ENCODE measurements at regions not wholly inside any gene's neighbourhood (a gene's known extent, or its start where the extent isn't known, plus 50 kb on each side); places are given as distances from the start of the nearest gene placed in this dataset.
A peak's percentile ranks its signal among the peaks of the same experiment; 100 is the strongest.

- no peak for DNase-seq (ENCODE audit: low spot score)
Observed at GRCh38 chr10:61089251-61089650, 145.3 kb upstream of the RHOBTB1 start.

- DNase-seq (ENCODE audit: low spot score), result no peak
Observed at GRCh38 chr10:61084493-61084892, 140.5 kb upstream of the RHOBTB1 start.

- no peak for DNase-seq (ENCODE audit: low spot score)
Observed at GRCh38 chr10:61081301-61081700, 137.3 kb upstream of the RHOBTB1 start.

GRCh38 chr10:61078542-61079275 lies 134.7 kb upstream of the RHOBTB1 start:
- DNase-seq (ENCODE audit: low spot score), result no peak

GRCh38 chr10:61076572-61077114 lies 132.7 kb upstream of the RHOBTB1 start:
- DNase-seq (ENCODE audit: low spot score), result no peak

GRCh38 chr10:61073391-61073790 lies 129.4 kb upstream of the RHOBTB1 start:
- peak; percentile 5 for DNase-seq (ENCODE audit: low spot score)

- DNase-seq (ENCODE audit: low spot score), result no peak
Observed at GRCh38 chr10:61071580-61071979, 127.6 kb upstream of the RHOBTB1 start.

- DNase-seq (ENCODE audit: low spot score), result no peak
Observed at GRCh38 chr10:61068471-61068870, 124.5 kb upstream of the RHOBTB1 start.

- DNase-seq (ENCODE audit: low spot score), result no peak
Observed at GRCh38 chr10:61067671-61068336, 123.8 kb upstream of the RHOBTB1 start.

- DNase-seq (ENCODE audit: low spot score), result no peak
Observed at GRCh38 chr10:61066661-61067344, 122.8 kb upstream of the RHOBTB1 start.

- no peak for DNase-seq (ENCODE audit: low spot score)
Observed at GRCh38 chr10:61065051-61065450, 121.1 kb upstream of the RHOBTB1 start.

- no peak for DNase-seq (ENCODE audit: low spot score)
Observed at GRCh38 chr10:61064356-61064755, 120.4 kb upstream of the RHOBTB1 start.

GRCh38 chr10:61063901-61064300 lies 119.9 kb upstream of the RHOBTB1 start:
- peak; percentile 43 for DNase-seq (ENCODE audit: low spot score)

GRCh38 chr10:61063034-61063433 lies 119.0 kb upstream of the RHOBTB1 start:
- DNase-seq (ENCODE audit: low spot score), result no peak

- DNase-seq (ENCODE audit: low spot score), result no peak
Observed at GRCh38 chr10:61061923-61062504, 118.0 kb upstream of the RHOBTB1 start.

GRCh38 chr10:61059636-61060035 lies 115.7 kb upstream of the RHOBTB1 start:
- no peak for DNase-seq (ENCODE audit: low spot score)

- no peak for DNase-seq (ENCODE audit: low spot score)
Observed at GRCh38 chr10:61052469-61053205, 108.7 kb upstream of the RHOBTB1 start.

- no peak for DNase-seq (ENCODE audit: low spot score)
Observed at GRCh38 chr10:61051344-61051743, 107.4 kb upstream of the RHOBTB1 start.

- DNase-seq (ENCODE audit: low spot score), result no peak
Observed at GRCh38 chr10:61050120-61050745, 106.2 kb upstream of the RHOBTB1 start.

GRCh38 chr10:61049386-61049785 lies 105.4 kb upstream of the RHOBTB1 start:
- DNase-seq (ENCODE audit: low spot score), result no peak

Data from kidney tubule cell (primary cell).